GM12873 (cell line): ENCODE measurements at regions not wholly inside any gene's neighbourhood (a gene's known extent, or its start where the extent isn't known, plus 50 kb on each side); places are given as distances from the start of the nearest gene placed in this dataset.

ENCODE experiments used
- CTCF ChIP-seq: IDR thresholded peaks from 2 replicates; pipeline ENCODE4 v1.5.1; 2012; ENCODE audit warnings: low read depth, mild to moderate bottlenecking, moderate library complexity, low read length, control low read depth; ENCODE audit not compliant: insufficient read depth; ENCODE audit errors: missing control alignments

- no peak for TF ChIP-seq CTCF
Measured at GRCh38 chr9:126149661-126150060, 177.0 kb upstream of the MVB12B start.

GRCh38 chr9:126150411-126151030, 176.1 kb upstream of the MVB12B start:
- no peak for TF ChIP-seq CTCF

GRCh38 chr9:126151031-126151685, 175.5 kb upstream of the MVB12B start:
- TF ChIP-seq CTCF: no peak

GRCh38 chr9:126151686-126152134, 174.9 kb upstream of the MVB12B start:
- TF ChIP-seq CTCF: no peak

GRCh38 chr9:126152622-126153362, 173.8 kb upstream of the MVB12B start:
- TF ChIP-seq CTCF: no peak

- no peak for TF ChIP-seq CTCF
Measured at GRCh38 chr9:126153382-126153781, 173.2 kb upstream of the MVB12B start.

GRCh38 chr9:126154182-126154827, 172.3 kb upstream of the MVB12B start:
- TF ChIP-seq CTCF: no peak
